HL-60 (cell line): ENCODE measurements at regions not wholly inside any gene's neighbourhood (a gene's known extent, or its start where the extent isn't known, plus 50 kb on each side); places are given as distances from the start of the nearest gene placed in this dataset.

Source experiments
- DNase-seq, 2 experiments: peaks; one replicate each; pipeline ENCODE4 v3.0.0-alpha.2; 2010 to 2020; ENCODE audit warnings: low read depth in 1 of 2, low spot score in 1 of 2
- H3K27ac ChIP-seq: fragments of 250-450 bp; sonication (Bioruptor Pico); replicated peaks from 2 replicates; pipeline ENCODE4 v1.5.1; 2020; ENCODE audit warnings: mild to moderate bottlenecking, moderate library complexity
- H3K27me3 ChIP-seq: fragments of 250-450 bp; sonication (Bioruptor Pico); 2 replicates; pipeline ENCODE4 v1.5.1; 2021; ENCODE audit warnings: mild to moderate bottlenecking, moderate library complexity; ENCODE audit not compliant: insufficient read depth, poor library complexity, severe bottlenecking
- H3K4me3 ChIP-seq: replicated peaks from 2 replicates; pipeline ENCODE4 v1.5.1; 2011; ENCODE audit warnings: mild to moderate bottlenecking, control low read depth, low read length; ENCODE audit not compliant: insufficient read depth
- GABPA ChIP-seq: IDR thresholded peaks from 2 replicates; pipeline ENCODE4 v1.6.1; 2012; ENCODE audit warnings: low read depth
- POLR2AphosphoS5 ChIP-seq: IDR thresholded peaks from 2 replicates; pipeline ENCODE4 v1.6.1; 2012; ENCODE audit warnings: low read depth
- SPI1 ChIP-seq: IDR thresholded peaks from 2 replicates; pipeline ENCODE4 v1.6.1; 2012; ENCODE audit warnings: low read depth, mild to moderate bottlenecking, borderline replicate concordance
- TF ChIP-seq, protein P1 (sequence below): IDR thresholded peaks from 2 replicates; pipeline ENCODE4 v1.6.1; 2012; ENCODE audit warnings: low read depth; ENCODE audit not compliant: insufficient replicate concordance
- TF ChIP-seq, protein P2 (sequence below): IDR thresholded peaks from one replicate; pipeline ENCODE4 v1.5.1; 2011; ENCODE audit warnings: low read length, control low read depth, inconsistent platforms; ENCODE audit not compliant: insufficient read depth

DNA sequence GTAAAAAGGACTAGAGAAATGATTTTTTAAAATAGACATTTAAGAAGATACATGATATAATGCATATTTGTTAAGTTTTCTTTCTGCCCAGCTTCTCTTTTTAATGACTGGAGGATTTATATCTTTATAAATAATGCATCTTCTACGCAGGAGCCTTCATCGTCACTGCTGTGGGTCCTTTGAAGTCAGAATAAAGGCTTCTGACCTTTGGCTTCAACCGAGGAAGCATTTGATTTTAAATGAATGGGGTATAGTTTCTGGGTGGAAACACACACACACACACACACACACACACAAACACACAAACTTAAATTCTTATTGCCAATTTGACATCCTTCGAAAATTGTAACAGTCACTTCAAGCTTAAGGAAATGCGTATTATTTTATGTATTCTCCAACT lies 690.9 kb downstream of the BRINP3 start:
- TF ChIP-seq GABPA, result no peak
- no peak for TF ChIP-seq POLR2AphosphoS5
- no peak for TF ChIP-seq SPI1
- TF ChIP-seq, protein P1, sequence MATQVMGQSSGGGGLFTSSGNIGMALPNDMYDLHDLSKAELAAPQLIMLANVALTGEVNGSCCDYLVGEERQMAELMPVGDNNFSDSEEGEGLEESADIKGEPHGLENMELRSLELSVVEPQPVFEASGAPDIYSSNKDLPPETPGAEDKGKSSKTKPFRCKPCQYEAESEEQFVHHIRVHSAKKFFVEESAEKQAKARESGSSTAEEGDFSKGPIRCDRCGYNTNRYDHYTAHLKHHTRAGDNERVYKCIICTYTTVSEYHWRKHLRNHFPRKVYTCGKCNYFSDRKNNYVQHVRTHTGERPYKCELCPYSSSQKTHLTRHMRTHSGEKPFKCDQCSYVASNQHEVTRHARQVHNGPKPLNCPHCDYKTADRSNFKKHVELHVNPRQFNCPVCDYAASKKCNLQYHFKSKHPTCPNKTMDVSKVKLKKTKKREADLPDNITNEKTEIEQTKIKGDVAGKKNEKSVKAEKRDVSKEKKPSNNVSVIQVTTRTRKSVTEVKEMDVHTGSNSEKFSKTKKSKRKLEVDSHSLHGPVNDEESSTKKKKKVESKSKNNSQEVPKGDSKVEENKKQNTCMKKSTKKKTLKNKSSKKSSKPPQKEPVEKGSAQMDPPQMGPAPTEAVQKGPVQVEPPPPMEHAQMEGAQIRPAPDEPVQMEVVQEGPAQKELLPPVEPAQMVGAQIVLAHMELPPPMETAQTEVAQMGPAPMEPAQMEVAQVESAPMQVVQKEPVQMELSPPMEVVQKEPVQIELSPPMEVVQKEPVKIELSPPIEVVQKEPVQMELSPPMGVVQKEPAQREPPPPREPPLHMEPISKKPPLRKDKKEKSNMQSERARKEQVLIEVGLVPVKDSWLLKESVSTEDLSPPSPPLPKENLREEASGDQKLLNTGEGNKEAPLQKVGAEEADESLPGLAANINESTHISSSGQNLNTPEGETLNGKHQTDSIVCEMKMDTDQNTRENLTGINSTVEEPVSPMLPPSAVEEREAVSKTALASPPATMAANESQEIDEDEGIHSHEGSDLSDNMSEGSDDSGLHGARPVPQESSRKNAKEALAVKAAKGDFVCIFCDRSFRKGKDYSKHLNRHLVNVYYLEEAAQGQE, result no peak
- TF ChIP-seq, protein P2, sequence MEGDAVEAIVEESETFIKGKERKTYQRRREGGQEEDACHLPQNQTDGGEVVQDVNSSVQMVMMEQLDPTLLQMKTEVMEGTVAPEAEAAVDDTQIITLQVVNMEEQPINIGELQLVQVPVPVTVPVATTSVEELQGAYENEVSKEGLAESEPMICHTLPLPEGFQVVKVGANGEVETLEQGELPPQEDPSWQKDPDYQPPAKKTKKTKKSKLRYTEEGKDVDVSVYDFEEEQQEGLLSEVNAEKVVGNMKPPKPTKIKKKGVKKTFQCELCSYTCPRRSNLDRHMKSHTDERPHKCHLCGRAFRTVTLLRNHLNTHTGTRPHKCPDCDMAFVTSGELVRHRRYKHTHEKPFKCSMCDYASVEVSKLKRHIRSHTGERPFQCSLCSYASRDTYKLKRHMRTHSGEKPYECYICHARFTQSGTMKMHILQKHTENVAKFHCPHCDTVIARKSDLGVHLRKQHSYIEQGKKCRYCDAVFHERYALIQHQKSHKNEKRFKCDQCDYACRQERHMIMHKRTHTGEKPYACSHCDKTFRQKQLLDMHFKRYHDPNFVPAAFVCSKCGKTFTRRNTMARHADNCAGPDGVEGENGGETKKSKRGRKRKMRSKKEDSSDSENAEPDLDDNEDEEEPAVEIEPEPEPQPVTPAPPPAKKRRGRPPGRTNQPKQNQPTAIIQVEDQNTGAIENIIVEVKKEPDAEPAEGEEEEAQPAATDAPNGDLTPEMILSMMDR, result no peak
- no peak for DNase-seq
- Histone ChIP-seq H3K27me3 (no peaks in the 10 kb centered on the region), H3K27ac (no peak overlapping the region), H3K4me3 (no peak overlapping the region)

DNA sequence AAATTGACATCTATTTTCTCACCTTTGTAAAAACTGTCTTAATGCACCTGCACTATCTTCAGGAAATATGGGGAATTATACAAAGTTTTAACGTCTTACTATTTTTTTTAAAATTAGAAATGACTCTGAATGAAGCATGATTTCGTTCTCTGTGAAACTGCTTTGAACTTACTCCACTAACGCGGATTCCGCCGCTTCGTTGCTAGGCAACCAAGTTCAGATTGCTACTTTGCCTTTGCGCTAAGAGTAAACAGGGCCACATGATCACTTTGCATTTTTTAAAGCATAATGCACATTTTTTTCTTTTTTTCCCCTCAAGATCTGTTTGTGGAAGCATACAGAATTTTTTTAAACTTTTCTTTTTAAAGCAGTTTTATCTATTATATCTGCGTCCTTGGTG lies 690.5 kb downstream of the BRINP3 start:
- DNase-seq, result no peak
- Histone ChIP-seq H3K4me3 (no peak overlapping the region), H3K27ac (no peak overlapping the region), H3K27me3 (no peaks in the 10 kb centered on the region)
- TF ChIP-seq GABPA (no peak), SPI1 (no peak), POLR2AphosphoS5 (no peak)
- TF ChIP-seq, protein P1, result no peak
- TF ChIP-seq, protein P2, result no peak

DNA sequence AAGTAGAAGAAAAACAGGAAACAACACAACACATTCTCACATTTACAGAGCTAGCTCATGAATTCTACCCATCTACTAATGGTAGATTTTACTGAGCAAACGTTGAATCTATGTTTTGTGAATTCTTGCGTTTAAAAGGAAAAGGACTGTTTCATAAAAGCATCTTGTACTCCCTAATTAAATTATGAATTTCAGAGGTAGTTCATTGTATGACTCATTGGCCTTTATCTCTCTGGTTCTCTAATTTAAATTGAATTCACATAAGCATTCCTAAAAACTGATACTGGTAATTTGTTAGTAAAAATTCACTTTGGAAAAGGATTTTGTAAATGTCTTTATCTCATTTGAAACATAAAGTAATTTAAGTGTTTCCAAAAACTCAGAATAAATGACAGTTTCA lies 687.3 kb downstream of the BRINP3 start:
- no peaks in the 10 kb centered on the region for H3K27me3 ChIP-seq
- no peak for TF ChIP-seq POLR2AphosphoS5
- TF ChIP-seq GABPA, result no peak
- no peak for TF ChIP-seq SPI1
- TF ChIP-seq, protein P2, result no peak
- TF ChIP-seq, protein P1, result no peak
- H3K27ac ChIP-seq, result no peak overlapping the region
- no peak overlapping the region for H3K4me3 ChIP-seq
- DNase-seq, result no peak
